Adipocyte (in vitro differentiated cells): ENCODE measurements at regions not wholly inside any gene's neighbourhood (a gene's known extent, or its start where the extent isn't known, plus 50 kb on each side); places are given as distances from the start of the nearest gene placed in this dataset.

Source experiments
- DNase-seq: peaks from one replicate; pipeline ENCODE4 v3.0.0-alpha.2; 2015; ENCODE audit warnings: low read depth
- H3K27me3 ChIP-seq: replicated peaks from 2 replicates; pipeline ENCODE4 v1.7.0; 2013; ENCODE audit warnings: mild to moderate bottlenecking, low read length, moderate library complexity; ENCODE audit not compliant: control insufficient read depth, insufficient read depth
- H3K36me3 ChIP-seq: 2 replicates; pipeline ENCODE4 v1.7.0; 2013; ENCODE audit warnings: low read length, mild to moderate bottlenecking, moderate library complexity; ENCODE audit not compliant: control insufficient read depth, insufficient read depth, severe bottlenecking
- H3K4me1 ChIP-seq: 2 replicates; pipeline ENCODE4 v1.7.0; 2013; ENCODE audit warnings: mild to moderate bottlenecking, low read length, moderate library complexity; ENCODE audit not compliant: control insufficient read depth, insufficient read depth
- H3K4me3 ChIP-seq: 2 replicates; pipeline ENCODE4 v1.7.0; 2013; ENCODE audit warnings: mild to moderate bottlenecking, low read length, moderate library complexity
- H3K9ac ChIP-seq: 2 replicates; pipeline ENCODE4 v1.7.0; 2013; ENCODE audit warnings: mild to moderate bottlenecking, low read length, moderate library complexity
- H3K9me3 ChIP-seq: 2 replicates; pipeline ENCODE4 v1.7.0; 2013; ENCODE audit warnings: mild to moderate bottlenecking, low read length, moderate library complexity; ENCODE audit not compliant: control insufficient read depth

DNA sequence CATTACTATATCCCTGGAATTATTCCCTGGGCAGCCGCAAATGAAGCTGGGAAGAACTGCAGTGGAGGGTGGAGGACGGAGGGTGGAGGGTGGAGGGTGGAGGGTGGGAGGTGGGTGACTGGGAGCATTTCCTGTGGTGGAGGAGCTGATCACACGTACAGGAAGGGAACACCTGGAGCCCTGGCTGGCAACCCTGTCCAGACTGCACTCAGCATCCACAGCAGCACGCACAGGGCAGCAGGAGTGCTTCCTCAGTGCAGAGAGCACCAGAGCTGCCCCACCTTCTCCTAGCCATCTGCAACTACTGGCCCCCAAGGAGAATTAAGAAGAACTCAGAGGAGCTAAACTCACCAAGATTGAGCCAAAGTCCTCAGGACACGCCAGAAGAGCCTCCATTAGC is 249.9 kb downstream of the EIPR1 start:
- Histone ChIP-seq H3K36me3 (no peaks in the 10 kb centered on the region), H3K9me3 (no peaks in the 10 kb centered on the region), H3K4me3 (no peak overlapping the region), H3K27me3 (peaks cover 24% of the 10 kb centered on the region), H3K4me1 (peaks cover 4% of the 10 kb centered on the region), H3K9ac (no peak overlapping the region)
- no peak for DNase-seq

DNA sequence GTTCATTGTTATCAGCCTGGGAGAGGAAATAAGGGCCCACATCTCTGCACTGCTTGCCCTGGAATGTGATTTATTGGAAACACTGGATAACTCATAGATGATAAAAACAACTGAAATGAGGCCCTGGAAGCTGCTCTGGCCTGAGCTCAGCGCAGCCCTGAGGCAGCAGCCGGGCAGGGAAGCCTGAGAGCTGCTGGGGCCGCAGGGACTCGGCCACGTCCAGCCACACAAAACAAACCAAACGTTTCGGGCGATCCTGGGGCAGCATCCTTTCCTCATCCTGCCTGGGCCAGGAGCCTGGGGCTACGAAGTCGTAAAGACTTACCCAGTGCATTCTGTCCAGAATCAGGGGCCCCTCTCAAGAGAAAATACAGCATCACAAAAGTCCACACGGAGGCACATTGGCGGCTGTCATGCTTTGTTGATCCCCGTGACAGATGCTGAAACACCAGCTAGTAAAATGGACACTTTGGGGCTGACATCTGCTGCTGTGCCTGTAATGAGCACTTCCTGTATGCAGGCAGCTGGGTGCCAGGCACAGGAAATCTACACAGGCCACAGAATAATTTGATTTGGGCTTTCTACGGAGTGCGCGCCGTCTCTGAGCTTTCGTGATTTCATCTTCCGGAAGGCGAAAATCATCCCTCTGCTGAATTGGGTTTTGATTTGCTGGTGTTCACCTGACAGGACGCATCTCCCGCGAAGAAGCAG is 250.6 kb downstream of the EIPR1 start:
- H3K4me1 ChIP-seq: peaks cover 4% of the 10 kb centered on the region
- DNase-seq: no peak
- H3K9ac ChIP-seq: no peak overlapping the region
- H3K27me3 ChIP-seq: peaks cover 24% of the 10 kb centered on the region
- H3K36me3 ChIP-seq: no peaks in the 10 kb centered on the region
- no peak overlapping the region for H3K4me3 ChIP-seq
- peaks cover 1% of the 10 kb centered on the region for H3K9me3 ChIP-seq

DNA sequence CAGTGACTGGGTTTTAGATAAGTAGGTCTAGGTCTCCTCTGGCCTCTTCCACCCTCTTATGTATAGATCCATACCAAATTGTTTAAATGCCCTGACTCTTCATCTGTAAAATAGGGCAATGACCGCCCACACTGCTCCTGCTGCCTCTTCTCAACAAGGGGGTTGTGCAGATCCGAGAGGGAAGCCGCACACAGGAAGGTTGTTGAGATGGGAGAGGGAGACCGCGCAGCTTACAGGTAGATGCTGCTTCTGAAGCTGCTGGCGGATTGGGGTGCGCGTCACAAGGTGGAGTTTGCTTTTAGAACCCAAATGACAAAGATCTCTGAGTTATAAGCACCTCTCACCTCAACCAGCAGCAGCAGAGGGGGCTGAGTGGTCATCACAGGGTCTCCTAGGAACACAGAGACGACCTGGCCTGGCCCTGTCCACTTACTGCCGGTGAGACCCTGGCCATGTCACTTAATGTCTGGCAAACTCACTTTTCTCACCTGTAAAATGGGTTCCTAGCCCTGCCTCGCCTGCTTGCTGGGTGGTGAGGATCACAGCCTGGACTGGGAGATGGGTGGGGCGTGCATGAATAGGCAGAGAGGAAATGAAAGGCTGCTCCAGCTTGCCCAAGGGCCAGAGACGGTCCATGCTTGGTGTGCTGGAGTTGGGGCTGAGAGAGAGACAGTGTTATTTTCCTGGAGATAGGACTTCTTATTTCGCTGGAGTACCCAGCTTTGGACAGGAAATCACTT is 251.3 kb downstream of the EIPR1 start:
- no peak for DNase-seq
- H3K4me1 ChIP-seq: peaks cover 4% of the 10 kb centered on the region
- no peak overlapping the region for H3K9ac ChIP-seq
- peaks cover 19% of the 10 kb centered on the region for H3K27me3 ChIP-seq
- H3K9me3 ChIP-seq: peaks cover 5% of the 10 kb centered on the region
- no peaks in the 10 kb centered on the region for H3K36me3 ChIP-seq
- H3K4me3 ChIP-seq: no peak overlapping the region

DNA sequence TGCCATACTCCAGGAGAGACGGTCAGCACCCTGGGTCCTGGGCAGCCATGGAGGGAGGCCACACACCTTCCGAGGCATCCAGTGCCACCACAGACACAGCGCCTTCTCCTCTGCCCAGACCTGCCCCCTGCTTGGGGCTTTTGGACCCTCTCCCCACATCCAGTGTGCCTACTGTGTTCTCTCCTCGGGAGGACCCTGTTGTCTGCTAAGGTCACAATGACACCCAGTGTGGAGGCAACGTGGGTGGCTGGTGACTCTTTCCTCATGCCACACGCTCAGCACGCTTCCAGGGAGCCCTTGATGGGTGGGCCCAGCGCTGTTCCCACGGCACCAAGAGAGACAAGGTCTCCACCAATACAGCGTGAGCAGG is 251.9 kb downstream of the EIPR1 start:
- no peak for DNase-seq
- Histone ChIP-seq H3K9ac (no peak overlapping the region), H3K4me1 (peaks cover 4% of the 10 kb centered on the region), H3K4me3 (no peak overlapping the region), H3K36me3 (no peaks in the 10 kb centered on the region), H3K27me3 (peaks cover 15% of the 10 kb centered on the region), H3K9me3 (peaks cover 5% of the 10 kb centered on the region)

DNA sequence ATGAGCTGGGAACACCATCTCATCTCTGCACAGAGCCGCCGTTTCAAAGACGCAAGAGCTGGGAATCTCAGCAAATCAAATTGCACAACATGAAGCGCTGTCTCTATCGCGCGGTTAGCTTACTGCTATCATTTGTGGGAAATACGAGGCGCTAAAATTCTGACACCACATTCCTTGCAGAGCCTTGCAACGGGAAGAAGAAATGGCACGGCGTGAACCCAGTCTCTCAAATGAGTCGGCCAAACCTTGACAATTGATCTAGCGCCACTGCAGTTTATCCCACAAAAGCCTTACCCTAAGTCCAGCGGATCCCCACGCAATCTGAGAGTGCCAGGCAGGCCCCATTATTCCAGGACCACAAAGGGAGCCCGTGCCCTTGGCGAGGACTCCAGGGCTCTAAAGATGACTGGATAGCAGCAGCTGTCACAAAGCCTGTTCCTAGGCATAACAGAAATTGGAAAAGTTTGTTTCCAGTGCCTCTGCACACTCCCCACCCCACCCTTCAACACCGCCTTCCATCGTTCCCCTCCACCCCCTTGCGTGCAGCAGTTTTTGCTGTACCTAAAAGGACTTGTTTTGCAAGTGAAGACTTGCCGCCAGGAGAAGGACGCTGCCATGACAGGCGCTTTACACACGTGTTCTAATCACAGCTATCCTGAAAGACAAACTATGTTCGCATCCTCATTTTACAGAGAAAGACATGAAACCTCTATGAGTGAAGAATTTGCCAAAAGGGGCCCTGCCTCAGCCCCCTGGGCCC is 252.4 kb downstream of the EIPR1 start:
- no peak for DNase-seq
- H3K27me3 ChIP-seq: peaks cover 14% of the 10 kb centered on the region
- peaks cover 11% of the 10 kb centered on the region for H3K9me3 ChIP-seq
- no peaks in the 10 kb centered on the region for H3K36me3 ChIP-seq
- no peak overlapping the region for H3K4me3 ChIP-seq
- no peak overlapping the region for H3K9ac ChIP-seq
- H3K4me1 ChIP-seq: peaks cover 4% of the 10 kb centered on the region

DNA sequence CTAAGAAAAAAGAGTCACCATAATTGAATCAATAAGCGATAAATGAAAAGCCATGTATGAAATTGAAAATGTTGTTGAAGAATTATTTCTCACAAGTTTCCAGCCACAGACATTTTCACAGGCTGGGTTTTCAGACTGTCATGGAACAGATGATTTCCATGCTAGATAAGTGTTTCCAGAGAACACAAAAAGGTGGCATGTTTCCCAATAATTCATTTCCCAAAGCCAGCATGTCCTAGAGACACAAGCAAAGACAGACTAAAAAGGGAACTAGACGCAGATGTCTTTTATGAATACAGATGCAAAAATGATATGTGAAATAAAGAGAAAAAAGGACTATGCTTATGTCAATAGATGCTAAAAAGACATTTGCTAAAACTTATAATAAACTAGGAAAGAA is 255.1 kb downstream of the EIPR1 start:
- peaks cover 10% of the 10 kb centered on the region for H3K4me1 ChIP-seq
- DNase-seq: no peak
- H3K4me3 ChIP-seq: no peak overlapping the region
- no peaks in the 10 kb centered on the region for H3K36me3 ChIP-seq
- H3K9me3 ChIP-seq: peaks cover 11% of the 10 kb centered on the region
- H3K9ac ChIP-seq: no peak overlapping the region
- H3K27me3 ChIP-seq: no peaks in the 10 kb centered on the region

DNA sequence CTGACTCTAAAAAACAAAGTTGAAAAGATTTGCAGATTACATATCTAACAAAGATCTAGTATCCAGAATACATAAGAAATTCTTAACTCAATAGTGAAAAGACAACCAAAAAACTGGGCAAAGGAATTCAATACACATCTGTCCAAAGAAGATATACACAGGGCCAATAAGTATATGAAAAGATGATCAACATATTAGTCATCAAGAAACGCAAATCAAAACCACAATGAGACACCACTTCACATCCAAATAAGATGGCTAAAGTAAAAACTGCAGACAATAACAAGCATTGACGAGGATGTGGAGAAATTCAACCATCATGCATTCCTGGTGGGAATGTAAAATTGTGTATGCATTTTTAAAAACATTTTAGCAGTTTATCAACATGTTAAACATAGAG is 256.0 kb downstream of the EIPR1 start:
- Histone ChIP-seq H3K9me3 (peaks cover 11% of the 10 kb centered on the region), H3K9ac (no peak overlapping the region), H3K27me3 (no peaks in the 10 kb centered on the region), H3K4me1 (peaks cover 6% of the 10 kb centered on the region), H3K36me3 (no peaks in the 10 kb centered on the region), H3K4me3 (no peak overlapping the region)
- DNase-seq: no peak

DNA sequence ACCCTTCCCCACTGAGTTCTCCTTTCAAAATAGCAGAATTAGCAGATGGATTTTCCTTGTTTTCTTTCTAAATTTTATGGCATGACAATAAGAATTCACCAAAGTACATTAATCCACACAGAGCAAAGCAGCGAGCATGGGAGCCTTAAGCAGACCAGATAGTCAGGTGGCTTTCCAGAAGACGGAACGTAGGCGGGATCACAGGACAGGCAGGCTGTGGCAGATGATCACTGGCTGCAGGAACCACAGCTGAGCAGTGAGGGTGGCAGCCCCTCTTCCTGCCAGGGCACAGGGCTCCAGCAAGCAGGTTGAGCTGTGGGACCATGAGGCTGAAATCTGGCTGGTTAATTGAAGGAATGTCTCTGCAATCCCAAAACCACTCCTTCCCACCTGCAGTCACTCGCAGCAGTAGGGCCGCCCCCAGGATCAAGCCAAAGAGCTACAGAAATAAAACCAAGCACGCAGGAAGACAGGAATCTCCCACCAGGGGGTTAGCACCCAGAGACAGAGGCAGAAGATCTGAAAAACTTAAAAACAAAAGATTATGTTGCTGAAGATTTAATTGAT is 259.9 kb downstream of the EIPR1 start:
- no peak for DNase-seq
- H3K27me3 ChIP-seq: peaks cover 10% of the 10 kb centered on the region
- no peak overlapping the region for H3K4me3 ChIP-seq
- no peak overlapping the region for H3K9ac ChIP-seq
- H3K4me1 ChIP-seq: peaks cover 6% of the 10 kb centered on the region
- H3K36me3 ChIP-seq: no peaks in the 10 kb centered on the region
- peaks cover 11% of the 10 kb centered on the region for H3K9me3 ChIP-seq

DNA sequence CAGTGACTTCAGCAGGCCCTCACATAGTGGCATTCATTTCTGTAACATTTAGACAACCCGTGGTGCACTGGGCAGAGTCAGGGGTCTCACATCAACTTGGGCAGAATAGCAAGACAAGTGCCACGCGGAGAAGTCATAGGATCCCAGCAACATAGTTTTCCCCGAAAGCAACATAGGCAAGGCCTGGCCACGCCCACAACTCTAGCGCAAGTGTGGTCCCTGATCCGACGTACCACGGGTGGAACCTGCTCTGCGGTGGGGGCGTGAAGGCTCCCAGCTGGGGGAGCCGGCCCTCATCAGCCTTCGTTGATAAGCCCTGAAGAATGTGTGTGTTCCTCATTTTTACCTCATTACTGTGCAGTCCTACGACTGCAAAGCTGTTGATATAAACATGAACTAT is 261.2 kb downstream of the EIPR1 start:
- DNase-seq: no peak
- peaks cover 6% of the 10 kb centered on the region for H3K9me3 ChIP-seq
- H3K36me3 ChIP-seq: no peaks in the 10 kb centered on the region
- H3K4me3 ChIP-seq: no peak overlapping the region
- peaks cover 10% of the 10 kb centered on the region for H3K27me3 ChIP-seq
- H3K4me1 ChIP-seq: peaks cover 6% of the 10 kb centered on the region
- no peak overlapping the region for H3K9ac ChIP-seq

DNA sequence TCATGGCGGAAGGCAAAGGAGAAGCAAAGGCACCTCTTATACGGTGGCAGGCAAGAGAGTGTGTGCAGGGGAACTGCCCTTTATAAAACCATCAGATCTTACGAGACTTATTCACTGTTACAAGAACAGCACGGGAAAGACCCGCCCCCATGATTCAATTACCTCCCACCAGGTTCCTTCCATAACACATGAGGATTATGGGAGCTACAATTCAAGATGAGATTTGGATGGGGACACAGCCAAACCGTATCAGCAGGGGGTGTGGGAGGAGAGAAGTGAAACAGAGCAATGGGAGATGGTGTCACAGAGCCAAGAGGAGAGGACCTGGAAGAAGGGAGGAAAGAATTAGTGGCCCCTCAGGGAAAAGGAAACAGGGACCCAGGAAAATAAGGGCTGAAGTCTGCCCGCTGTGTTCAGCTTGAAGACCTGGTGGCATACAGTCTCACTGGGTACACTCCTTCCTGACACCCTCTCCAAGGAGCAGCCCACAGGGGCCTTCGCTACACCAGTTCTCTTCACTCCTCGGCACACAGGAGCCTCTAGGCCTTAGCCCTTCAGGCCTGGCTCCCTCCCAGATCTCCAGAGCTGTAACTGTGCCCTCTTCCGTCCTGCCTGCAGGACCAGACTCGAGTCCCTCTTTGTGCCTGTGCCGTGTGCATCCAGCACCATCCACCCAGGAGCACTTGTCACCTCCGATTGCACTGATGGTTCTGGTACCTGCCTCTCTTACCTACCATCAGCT is 262.1 kb downstream of the EIPR1 start:
- H3K36me3 ChIP-seq: no peaks in the 10 kb centered on the region
- DNase-seq: no peak
- no peak overlapping the region for H3K4me3 ChIP-seq
- no peak overlapping the region for H3K9ac ChIP-seq
- H3K27me3 ChIP-seq: peaks cover 10% of the 10 kb centered on the region
- peaks cover 4% of the 10 kb centered on the region for H3K9me3 ChIP-seq
- H3K4me1 ChIP-seq: peaks cover 6% of the 10 kb centered on the region
